ENCODE measurements at regions not wholly inside any gene's neighbourhood (a gene's known extent, or its start where the extent isn't known, plus 50 kb on each side); places are given as distances from the start of the nearest gene placed in this dataset.

GRCh38 chr20:24817351-24817750, 131.7 kb upstream of the CST7 start:
- DNase-seq = no peak

- no peak for DNase-seq
These were observed 131.0 kb upstream of the CST7 start for GRCh38 chr20:24818056-24818455.

GRCh38 chr20:24819331-24819965, 129.6 kb upstream of the CST7 start:
- DNase-seq = no peak

- DNase-seq = no peak
These were observed 128.7 kb upstream of the CST7 start for GRCh38 chr20:24820345-24820744.

GRCh38 chr20:24821391-24821790, 127.7 kb upstream of the CST7 start:
- no peak for DNase-seq

GRCh38 chr20:24823176-24823784, 125.8 kb upstream of the CST7 start:
- no peak for DNase-seq

GRCh38 chr20:24823989-24824693, 124.9 kb upstream of the CST7 start:
- no peak for DNase-seq

GRCh38 chr20:24825591-24825990, 123.5 kb upstream of the CST7 start:
- DNase-seq = no peak

- no peak for DNase-seq
These were observed 121.3 kb upstream of the CST7 start for GRCh38 chr20:24827603-24828295.

- no peak for DNase-seq
These were observed 119.9 kb upstream of the CST7 start for GRCh38 chr20:24828992-24829648.

GRCh38 chr20:24829649-24830370, 119.3 kb upstream of the CST7 start:
- no peak for DNase-seq

- DNase-seq = no peak
These were observed 118.4 kb upstream of the CST7 start for GRCh38 chr20:24830649-24831048.

GRCh38 chr20:24831232-24831631, 117.8 kb upstream of the CST7 start:
- DNase-seq = no peak

- DNase-seq = no peak
These were observed 116.6 kb upstream of the CST7 start for GRCh38 chr20:24832518-24832917.

- no peak for DNase-seq
These were observed 115.5 kb upstream of the CST7 start for GRCh38 chr20:24833592-24833991.

GRCh38 chr20:24834310-24834709, 114.8 kb upstream of the CST7 start:
- DNase-seq = no peak

GRCh38 chr20:24835195-24835594, 113.9 kb upstream of the CST7 start:
- no peak for DNase-seq

- no peak for DNase-seq
These were observed 113.0 kb upstream of the CST7 start for GRCh38 chr20:24836041-24836533.

- no peak for DNase-seq
These were observed 112.3 kb upstream of the CST7 start for GRCh38 chr20:24836661-24837299.

GRCh38 chr20:24837781-24838450, 111.2 kb upstream of the CST7 start:
- DNase-seq = no peak
